GM18507 (cell line): ENCODE measurements at regions not wholly inside any gene's neighbourhood (a gene's known extent, or its start where the extent isn't known, plus 50 kb on each side); places are given as distances from the start of the nearest gene placed in this dataset.
"Not testable (repeated sequence)": the region's sequence is repeated elsewhere in the genome, so short reads cannot be mapped to it uniquely, and the experiment has no call there.

Experiments used
- DNase-seq: peaks from one replicate; pipeline ENCODE4 v3.0.0; 2011; ENCODE audit warnings: low read depth; ENCODE audit not compliant: insufficient read length; ENCODE audit errors: extremely low spot score
- FAIRE-seq: peaks from 2 replicates; lab custom pipeline; 2011; peaks lifted over from hg19 to GRCh38; lab: Jason Lieb, UNC

- FAIRE-seq (peak; percentile 92), DNase-seq (no peak)
Observed at GRCh38 chr4:53706422-53707032, 115.2 kb upstream of the LNX1 start.

DNA sequence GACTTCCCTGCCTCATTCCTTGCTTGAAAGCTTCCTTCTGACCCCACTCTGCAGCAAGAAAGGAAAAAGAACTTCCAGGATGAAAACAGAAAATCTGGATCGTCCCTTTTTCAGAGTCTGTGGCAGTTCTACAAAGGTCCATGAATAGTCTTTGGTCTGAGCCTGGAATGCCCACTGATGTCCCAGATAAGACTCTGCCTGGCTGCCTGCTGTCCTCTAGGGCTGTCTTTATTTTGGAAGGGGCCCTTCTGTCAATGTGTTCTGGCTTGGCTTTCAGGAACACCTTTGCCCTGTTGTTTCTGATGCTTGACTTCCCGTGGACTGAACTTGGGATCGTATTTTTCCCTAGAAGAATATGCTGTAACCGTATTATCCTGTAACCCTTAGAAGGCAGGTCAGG is 114.7 kb upstream of the LNX1 start:
- FAIRE-seq (no peak), DNase-seq (no peak)

DNA sequence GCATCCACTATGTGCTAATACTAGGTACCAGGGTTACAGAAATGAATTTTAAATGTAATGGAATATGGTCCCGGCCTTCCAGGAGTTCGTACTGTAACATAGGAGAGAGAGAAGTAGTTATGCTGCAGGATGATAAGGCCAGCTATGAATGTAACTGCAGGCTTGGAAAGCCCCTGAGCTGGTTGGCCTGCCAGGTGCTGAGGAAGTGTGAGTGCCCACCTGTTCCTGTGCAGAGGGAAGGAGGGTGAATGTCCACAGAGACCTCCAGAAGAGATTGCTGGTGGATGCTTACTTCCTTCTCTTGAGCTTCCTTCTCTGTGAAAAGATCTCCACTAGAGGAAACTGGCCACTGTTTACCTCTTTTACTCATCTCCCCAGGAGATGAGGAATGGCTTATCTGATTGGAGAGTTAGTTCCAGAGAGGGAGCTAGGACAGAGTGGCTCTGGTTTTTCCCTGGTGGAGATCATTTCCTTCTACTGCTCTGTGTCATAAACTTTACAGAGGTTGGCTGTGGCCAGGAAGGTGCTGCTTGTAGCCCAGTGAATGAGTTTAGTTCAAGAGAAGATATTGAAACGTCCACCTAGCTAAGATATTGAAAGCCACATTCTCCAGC is 114.0 kb upstream of the LNX1 start:
- no peak for DNase-seq
- FAIRE-seq: peak; percentile 63

- no peak for DNase-seq
- no peak for FAIRE-seq
Observed at GRCh38 chr4:53704329-53704728, 113.0 kb upstream of the LNX1 start.

- no peak for FAIRE-seq
- DNase-seq: no peak
Observed at GRCh38 chr4:53703267-53703655, 112.0 kb upstream of the LNX1 start.

DNA sequence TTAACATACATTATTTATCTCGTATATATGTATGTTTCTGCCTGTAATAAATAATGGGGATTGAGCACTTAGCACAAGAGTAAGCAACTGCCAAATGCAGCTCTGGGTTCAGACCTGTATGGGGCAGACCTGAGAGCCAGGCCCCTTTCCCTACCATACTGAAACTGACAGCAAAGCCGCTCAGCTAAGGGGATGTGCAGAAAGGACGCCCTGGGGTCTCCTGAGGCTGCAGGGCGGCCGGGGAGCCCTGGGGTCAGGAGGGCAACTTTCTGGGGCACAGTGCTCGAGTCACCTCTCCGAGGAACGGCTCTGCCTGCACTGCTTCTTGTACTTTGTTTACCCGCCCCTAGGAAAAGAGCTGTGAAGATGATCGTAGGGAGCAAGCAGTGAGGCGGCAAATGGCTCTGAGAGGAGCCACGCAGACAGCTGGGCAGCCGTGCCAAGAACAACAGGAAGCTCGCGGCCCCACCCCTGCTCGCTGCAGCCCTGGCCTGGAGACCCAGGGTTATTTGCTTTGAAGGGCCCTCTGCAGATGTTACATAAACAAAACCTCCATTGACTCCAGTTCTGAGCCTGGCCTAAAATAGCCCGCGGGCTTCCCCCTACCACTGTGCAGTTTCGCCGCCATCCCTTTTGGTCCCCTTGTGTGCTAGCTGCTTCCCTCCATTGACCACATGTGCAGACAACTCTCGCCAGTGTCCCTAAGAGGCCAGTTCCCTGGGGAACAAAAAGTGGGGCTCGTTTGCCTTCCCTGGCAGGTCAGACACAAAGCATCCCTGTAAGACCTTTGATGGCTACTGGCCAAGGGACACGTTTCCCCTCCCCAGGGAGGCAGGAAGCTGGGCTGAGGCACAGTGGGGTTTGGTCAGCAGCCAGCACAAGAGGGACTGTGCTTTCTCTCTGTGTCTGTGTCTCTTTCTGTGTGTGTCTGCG is 111.3 kb upstream of the LNX1 start:
- FAIRE-seq (peak; percentile 92), DNase-seq (no peak)

GRCh38 chr4:53701260-53701659 is 110.0 kb upstream of the LNX1 start:
- DNase-seq, FAIRE-seq: not testable (repeated sequence)

DNA sequence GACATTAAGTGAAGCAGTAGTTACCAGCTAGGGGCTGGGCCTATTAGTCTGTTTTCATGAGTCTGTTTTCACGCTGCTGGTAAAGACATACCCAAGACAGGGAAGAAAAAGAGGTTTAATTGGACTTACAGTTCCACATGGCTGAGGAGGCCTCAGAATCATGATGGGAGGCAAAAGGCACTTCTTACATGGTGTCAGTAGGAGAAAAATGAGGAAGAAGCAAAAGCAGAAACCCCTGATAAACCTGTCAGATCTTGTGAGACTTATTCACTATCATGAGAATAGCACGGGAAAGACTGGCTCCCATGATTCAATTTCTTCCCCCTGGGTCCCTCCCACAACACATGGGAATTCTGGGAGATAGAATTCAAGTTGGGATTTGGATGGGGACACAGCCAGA is 108.0 kb upstream of the LNX1 start:
- DNase-seq, FAIRE-seq: not testable (repeated sequence)

GRCh38 chr4:53697016-53697685 is 105.9 kb upstream of the LNX1 start:
- FAIRE-seq (no peak), DNase-seq (no peak)

GRCh38 chr4:53695540-53696463 is 104.5 kb upstream of the LNX1 start:
- peak; percentile 51 for FAIRE-seq
- no peak for DNase-seq

DNA sequence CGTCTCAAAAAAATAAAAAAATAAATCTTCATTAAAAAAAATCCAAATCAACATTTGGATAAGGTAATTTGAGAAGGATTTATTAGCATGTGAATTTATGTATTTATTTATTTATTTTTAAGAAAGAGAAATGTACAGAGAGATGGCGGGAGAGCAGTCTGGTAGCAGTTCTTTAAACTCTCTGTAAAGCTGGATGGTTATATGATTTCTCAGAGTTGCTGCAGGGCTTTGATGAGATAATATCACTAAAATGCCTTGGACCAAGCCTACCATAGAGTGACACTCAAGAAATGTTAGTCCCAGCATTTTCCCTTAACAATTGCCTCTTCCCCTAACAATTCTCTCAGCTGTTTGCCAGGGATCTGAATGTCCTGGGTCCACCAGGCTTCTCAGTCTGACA is 103.4 kb upstream of the LNX1 start:
- DNase-seq: no peak
- no peak for FAIRE-seq

DNA sequence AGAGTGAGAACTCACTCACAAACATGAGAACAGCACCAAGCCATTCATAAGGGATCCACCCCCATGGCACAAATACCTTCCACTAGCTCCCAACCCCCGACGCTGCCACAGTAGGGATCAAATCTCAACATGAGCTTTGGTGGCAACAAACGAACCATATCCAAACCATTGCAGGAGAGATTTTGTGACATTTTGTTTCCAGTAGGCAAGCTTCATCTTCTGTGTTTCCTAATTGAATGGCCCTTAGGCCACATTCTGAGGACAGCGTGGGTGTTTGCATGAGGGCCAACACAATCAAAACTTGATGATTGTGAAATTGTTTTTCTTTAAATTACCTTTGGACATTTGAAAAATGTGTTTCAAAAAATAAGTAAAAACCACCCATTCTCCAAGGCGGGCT is 102.6 kb upstream of the LNX1 start:
- DNase-seq (no peak), FAIRE-seq (no peak)

GRCh38 chr4:53693408-53693807 is 102.1 kb upstream of the LNX1 start:
- DNase-seq (no peak), FAIRE-seq (no peak)

- no peak for DNase-seq
- peak; percentile 67 for FAIRE-seq
Observed at GRCh38 chr4:53688186-53688790, 97.0 kb upstream of the LNX1 start.

- no peak for FAIRE-seq
- DNase-seq: no peak
Observed at GRCh38 chr4:53686521-53686920, 95.2 kb upstream of the LNX1 start.

DNA sequence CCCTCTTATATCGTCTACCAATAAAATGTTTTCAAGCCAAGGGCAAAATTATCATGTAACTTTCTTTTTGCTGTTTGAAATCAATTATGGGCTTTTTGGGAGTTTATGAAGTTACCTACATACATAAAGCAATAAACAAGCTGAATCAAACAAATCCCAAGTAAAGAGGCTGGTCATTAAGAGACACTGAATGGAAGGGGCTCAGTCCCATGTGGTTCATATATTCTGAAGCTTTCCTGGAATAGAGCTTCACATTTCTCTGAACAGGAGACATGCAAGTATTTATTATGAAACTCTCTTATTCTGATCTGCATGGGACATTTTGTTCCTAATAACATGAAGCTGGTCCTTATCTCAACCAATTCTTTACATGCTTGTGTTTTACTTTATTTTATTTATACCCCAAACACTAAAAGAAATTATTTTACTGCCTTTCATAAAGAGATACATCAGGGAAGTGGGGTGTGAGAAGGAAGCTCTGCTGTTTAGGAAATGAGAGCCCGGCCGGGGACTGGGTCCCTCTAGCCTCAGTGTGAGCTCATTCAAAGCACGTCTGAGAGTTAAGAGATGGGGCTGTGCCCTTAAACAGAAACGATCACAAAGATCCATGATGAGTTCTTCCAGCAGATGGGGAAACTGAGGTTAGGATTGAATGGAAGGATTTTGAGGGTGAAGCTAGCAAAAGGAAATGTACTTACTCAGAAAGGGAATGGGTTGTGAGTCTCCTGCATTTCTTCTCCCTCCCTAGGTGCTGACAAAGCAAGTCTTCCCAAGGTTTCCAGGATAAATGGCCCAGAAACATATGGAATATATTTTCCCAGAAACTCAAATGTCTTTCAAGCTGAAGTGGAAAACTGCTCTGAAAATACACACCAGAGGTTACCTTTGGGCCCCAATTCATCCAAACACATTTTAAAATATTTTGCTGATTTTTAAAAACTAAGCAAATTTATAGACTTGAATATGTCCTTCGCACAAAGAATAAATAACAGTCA is 93.1 kb upstream of the LNX1 start:
- DNase-seq: no peak
- no peak for FAIRE-seq

GRCh38 chr4:53682908-53683307 is 91.6 kb upstream of the LNX1 start:
- no peak for DNase-seq
- FAIRE-seq: no peak

- FAIRE-seq: no peak
- no peak for DNase-seq
Observed at GRCh38 chr4:53682196-53682595, 90.9 kb upstream of the LNX1 start.
